NCI-H526 treated with DMSO at 0.1 percent for 48 hours (cell line): ENCODE measurements at regions not wholly inside any gene's neighbourhood (a gene's known extent, or its start where the extent isn't known, plus 50 kb on each side); places are given as distances from the start of the nearest gene placed in this dataset.

Experiments used
- DNase-seq: peaks from one replicate; lab custom pipeline; 2025; lab: John Stamatoyannopoulos, UW

GRCh38 chr2:41580806-41581205 is 467.0 kb upstream of the PKDCC start:
- no peak for DNase-seq

DNA sequence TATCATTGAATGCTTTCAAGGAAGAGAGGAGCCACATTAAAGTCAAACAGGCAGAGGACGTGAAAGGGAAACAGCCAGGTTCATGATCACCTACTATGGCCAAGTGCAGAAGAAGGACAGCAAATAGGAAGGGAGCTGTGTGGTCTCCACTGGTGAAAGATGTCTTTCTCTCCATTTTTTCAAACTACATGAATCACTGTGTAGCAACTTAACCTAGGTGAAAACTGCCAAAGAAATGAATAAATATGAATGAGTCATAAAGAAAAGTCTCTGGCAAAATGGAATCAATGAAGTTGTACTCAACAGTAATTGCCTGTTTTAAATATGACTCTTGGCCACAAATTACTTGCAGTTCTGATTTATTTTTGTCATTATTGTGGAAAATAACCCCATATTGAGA is 452.6 kb upstream of the PKDCC start:
- no peak for DNase-seq

DNA sequence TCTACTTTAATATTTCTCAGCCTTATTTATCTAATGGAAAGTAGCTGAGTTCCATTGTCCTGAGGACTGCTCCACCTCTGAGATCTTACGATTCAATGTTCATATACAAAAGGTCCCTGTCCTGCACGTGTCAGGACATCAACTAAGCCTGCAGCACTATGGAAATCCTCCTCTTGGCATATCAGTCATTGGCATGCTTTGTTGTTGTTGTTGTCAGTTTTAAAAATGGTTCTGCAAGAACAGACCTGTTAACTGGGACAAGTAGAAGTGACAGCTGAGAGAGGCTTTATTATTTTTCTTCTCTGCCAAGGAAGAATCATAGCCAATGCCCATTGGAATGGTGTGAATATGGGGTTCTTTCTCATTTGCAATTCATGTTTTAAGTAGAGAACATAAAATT is 450.1 kb upstream of the PKDCC start:
- DNase-seq, result no peak

DNA sequence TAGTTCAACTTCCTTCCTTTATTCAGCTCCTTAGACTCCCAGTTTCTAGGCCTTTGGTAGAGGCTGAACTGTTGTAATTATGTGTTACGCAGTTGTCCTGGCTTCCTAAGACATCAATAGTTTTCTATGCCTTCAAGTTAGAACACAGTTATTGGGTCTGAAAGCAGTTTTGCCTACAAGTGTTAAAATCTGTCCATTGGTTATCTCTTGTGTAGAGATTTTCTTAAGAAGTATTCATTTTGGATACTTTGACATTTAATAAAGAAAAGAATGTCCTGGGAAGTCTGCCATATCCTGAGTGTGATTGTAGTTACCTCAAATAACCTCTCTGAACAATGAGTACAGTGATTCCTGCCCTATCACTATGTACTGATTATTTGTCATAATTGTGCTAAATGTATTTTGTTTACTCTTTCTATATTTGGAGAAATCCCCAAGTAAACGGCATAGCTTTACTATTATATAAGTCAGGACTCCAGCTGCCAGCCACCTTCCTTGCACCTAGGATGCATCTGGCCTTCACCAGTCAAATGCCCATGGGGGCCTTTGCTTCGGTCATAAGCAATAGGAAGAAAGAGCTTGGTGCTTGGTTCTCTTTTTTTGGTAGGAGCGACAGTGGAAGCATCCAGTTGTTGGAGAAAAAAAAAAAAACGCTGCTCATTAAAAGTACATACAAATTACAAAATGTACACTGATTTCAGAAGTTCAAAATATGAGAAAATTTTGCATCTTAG is 449.5 kb upstream of the PKDCC start:
- no peak for DNase-seq

- DNase-seq, result no peak
Measured at GRCh38 chr2:41600460-41600859, 447.4 kb upstream of the PKDCC start.

- no peak for DNase-seq
Measured at GRCh38 chr2:41602341-41602740, 445.5 kb upstream of the PKDCC start.

DNA sequence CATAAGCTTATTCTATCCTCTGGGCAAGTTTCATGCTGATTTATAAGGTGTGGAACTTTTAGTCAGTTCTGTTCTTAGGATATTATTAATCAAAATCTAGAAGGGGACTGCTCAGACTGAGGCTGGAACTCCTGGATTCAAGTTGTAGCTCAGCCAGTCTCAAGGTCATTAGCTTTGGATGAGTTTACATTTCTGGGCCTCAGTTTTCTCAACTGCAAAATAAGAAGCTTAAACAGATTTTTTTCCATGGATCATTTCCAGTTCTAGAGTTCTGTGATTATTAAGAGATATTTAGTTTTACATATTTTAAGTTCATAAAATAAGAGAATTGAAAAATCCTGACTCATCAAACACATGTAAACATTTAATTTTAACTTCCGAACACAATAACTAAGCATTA is 442.5 kb upstream of the PKDCC start:
- no peak for DNase-seq

GRCh38 chr2:41605914-41606313 is 441.9 kb upstream of the PKDCC start:
- no peak for DNase-seq

GRCh38 chr2:41610501-41611190 is 437.2 kb upstream of the PKDCC start:
- DNase-seq, result no peak

- DNase-seq, result no peak
Measured at GRCh38 chr2:41618754-41619153, 429.1 kb upstream of the PKDCC start.

- no peak for DNase-seq
Measured at GRCh38 chr2:41621095-41621494, 426.7 kb upstream of the PKDCC start.

DNA sequence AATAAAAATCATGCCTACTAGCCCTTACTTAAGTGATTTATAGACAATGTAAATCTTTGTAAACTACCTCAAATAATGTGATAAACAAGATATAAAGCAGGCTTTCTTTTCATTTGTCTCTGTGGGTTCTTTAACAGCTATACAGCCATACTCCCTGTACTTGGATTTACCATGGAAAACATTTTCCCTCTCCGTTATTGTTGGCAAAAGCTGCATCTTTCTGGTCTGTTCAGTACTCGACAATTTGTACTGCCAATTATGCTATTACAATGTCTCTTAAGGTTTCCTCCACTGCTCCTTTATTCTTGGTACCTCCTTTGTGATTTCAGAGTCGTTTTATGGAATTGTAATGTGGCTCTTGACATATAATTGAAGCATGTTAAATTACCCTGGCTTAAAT is 426.3 kb upstream of the PKDCC start:
- no peak for DNase-seq

- DNase-seq, result no peak
Measured at GRCh38 chr2:41622301-41622700, 425.5 kb upstream of the PKDCC start.

DNA sequence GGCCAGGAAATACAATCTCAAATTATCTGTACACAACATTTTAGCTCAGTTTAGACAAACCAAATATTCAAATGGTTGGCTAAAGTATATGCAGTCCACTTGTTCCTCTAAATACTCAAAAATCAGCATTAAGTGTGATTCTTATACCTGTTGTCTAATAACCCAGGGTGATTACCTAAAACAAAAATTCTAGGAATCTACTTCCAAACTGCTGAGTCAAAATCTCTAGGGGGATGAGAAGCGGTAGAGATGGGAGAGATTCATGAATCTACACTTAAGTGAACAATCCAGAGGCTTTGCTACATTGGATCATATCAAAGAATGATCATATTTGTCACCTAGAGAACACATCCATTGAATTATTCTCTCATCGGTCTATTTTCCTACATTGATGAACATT is 420.9 kb upstream of the PKDCC start:
- no peak for DNase-seq

DNA sequence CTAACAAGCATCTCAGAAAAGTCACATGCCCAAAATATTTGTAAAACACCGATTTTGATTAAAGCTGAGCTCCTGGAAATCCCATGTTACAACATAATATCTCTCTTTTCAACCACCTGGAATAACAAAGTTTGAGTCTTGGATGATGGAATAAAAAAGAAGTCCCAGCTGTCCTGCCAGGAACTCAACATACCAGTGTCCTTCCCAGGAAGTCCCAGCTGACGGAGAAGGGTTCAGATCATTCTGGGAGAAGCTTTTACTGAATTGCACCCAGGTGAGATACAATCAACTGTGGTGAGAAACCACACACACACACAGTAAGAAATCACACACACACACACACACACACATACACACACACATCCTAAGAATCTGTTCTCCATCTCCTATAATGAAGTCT is 413.1 kb upstream of the PKDCC start:
- DNase-seq, result no peak

DNA sequence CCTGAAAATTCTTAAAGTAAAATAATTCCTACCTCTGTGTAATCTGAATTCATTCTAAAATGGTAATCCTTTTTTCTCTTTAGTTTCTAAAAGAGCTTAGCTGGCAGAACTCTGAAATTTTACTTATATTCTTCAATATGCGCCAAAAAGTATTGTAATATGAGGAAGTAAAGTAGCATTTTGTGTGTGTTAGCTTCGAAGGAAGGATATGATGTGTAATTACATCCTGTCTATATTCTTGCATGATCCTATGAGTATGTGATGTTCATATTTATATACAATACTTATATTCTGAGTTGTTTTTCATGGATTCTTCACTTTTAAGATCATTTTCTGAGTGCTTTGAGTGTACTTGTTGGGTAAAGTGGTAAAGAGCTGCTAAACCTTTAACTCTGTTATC is 402.9 kb upstream of the PKDCC start:
- no peak for DNase-seq

DNA sequence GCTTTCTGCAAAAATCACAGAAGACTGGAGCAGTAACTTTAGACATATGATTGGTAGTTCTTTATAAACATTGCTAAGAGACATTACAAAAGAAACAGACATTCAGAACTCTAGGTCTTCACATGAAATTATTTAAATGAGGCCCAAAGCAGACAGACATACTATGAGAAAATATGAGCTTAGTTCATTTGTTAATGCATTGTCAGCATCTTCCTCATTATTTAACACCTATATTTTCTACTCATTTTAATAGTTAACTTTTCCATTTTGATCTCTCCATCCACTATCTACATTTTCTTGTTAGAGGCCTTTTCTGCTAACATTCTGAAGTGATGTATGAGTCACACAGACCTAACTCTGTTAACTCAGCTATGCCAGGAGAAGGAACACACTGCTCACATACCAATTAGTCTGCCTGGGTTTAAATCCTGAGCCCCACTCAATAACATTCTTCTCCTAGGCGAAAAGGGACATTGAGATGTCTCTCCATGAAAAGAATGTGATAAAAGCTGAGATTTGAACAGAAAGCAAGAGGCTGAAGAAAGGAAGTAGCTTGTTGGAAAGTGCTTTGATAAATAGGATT is 400.3 kb upstream of the PKDCC start:
- DNase-seq, result no peak

GRCh38 chr2:41657226-41657625 is 390.6 kb upstream of the PKDCC start:
- no peak for DNase-seq

DNA sequence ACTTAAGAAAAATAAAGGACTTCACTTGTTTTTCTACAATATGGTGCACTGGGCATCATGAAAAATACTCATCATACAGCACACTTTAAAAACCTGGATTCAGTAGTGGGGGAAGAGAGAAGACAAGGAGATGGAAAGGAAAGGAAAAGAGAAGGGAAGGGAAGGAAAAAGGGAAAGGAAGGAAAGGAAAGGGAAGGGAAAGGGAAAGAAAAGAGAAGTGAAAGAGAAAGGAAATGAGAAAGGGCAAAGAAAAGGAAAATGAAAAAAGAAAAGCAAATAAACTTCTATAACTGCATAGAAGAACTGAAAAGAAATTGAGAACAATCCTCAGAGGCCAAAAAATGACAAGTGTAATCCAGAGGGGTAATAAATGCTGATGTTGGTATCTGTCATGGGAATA is 388.1 kb upstream of the PKDCC start:
- DNase-seq, result no peak

DNA sequence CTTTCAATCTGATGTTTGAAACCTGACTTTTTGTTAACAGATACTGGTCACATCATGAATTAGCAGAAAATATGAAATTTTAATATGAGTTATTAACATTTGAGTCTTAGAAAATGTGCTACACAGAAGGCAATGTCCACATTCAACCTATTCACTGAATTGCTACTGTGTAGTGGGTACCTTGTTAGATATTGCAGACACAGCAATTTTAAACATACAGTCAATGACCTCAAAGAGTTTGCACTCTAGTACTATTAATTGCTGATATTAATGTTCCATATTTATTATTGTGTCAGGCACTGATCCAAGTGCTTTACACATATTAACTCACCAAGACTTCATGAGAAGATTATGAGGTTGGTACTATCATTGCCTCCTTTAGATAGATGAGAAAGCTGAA is 385.4 kb upstream of the PKDCC start:
- no peak for DNase-seq

GRCh38 chr2:41663056-41663455 is 384.8 kb upstream of the PKDCC start:
- no peak for DNase-seq

- no peak for DNase-seq
Measured at GRCh38 chr2:41668529-41668928, 379.3 kb upstream of the PKDCC start.

GRCh38 chr2:41678639-41679038 is 369.2 kb upstream of the PKDCC start:
- DNase-seq, result no peak

GRCh38 chr2:41686156-41686555 is 361.7 kb upstream of the PKDCC start:
- DNase-seq, result no peak
